ENCODE measurements at regions not wholly inside any gene's neighbourhood (a gene's known extent, or its start where the extent isn't known, plus 50 kb on each side); places are given as distances from the start of the nearest gene placed in this dataset.

DNA sequence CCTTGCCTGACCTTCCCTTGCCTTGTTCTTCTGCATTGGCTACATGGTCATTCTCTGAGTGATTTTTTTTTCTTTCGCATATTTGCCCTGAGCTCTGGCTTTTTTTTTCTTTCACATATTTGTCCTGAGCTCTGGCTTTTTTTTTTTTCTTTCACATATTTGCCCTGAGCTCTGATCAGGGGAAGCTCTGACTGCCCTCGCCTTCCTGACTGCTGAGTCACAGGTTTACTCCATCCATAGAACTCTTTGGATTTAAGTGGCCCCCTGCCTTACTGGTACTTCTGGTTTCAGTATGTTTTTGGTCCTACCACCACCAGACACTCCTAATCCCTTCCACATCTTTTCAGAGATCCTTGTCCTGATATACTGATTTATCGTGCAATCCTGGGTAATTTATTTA is 201.1 kb downstream of the OGFRL1 start:
- DNase-seq: no peak
- Mint-ChIP-seq H3K9me3 (peaks cover 0 to 1% (median 0%) of the 10 kb centered on the region in 7 donors), H3K27me3 (ENCODE audit: low read depth in 3 of 3) (peaks cover 0 to 4% (median 0%) of the 10 kb centered on the region in 3 donors), H3K36me3 (no peaks in the 10 kb centered on the region), H3K4me1 (no peaks in the 10 kb centered on the region), H3K27ac (no peak overlapping the region), H3K4me3 (no peak overlapping the region)
- H4K20me1 ChIP-seq (ENCODE audit: insufficient read depth, low read length): no peaks in the 10 kb centered on the region
- intact Hi-C loops (cut with micrococcal nuclease): no loop called here
- no peak overlapping the region for H2AFZ ChIP-seq (ENCODE audit: insufficient read depth, low read depth, low read length, poor library complexity, severe bottlenecking)
- no peak overlapping the region for H3K27ac ChIP-seq (ENCODE audit: low read depth in 1 of 2, low read length in 2 of 2)
- H3K36me3 ChIP-seq (replicated peaks in 1 of 2; ENCODE audit: control insufficient read depth in 1 of 2, insufficient read depth in 2 of 2, low read length in 2 of 2): no peaks in the 10 kb centered on the region
- H3K4me1 ChIP-seq (ENCODE audit: control insufficient read depth in 1 of 2, insufficient read depth in 2 of 2, low read length in 2 of 2): no peaks in the 10 kb centered on the region
- no peaks in the 10 kb centered on the region for H3K27me3 ChIP-seq (ENCODE audit: control insufficient read depth in 2 of 2, insufficient read depth in 2 of 2, low read length in 2 of 2)
- no peaks in the 10 kb centered on the region for H3K79me2 ChIP-seq (ENCODE audit: insufficient read depth, low read length)
- TF ChIP-seq, protein P1, sequence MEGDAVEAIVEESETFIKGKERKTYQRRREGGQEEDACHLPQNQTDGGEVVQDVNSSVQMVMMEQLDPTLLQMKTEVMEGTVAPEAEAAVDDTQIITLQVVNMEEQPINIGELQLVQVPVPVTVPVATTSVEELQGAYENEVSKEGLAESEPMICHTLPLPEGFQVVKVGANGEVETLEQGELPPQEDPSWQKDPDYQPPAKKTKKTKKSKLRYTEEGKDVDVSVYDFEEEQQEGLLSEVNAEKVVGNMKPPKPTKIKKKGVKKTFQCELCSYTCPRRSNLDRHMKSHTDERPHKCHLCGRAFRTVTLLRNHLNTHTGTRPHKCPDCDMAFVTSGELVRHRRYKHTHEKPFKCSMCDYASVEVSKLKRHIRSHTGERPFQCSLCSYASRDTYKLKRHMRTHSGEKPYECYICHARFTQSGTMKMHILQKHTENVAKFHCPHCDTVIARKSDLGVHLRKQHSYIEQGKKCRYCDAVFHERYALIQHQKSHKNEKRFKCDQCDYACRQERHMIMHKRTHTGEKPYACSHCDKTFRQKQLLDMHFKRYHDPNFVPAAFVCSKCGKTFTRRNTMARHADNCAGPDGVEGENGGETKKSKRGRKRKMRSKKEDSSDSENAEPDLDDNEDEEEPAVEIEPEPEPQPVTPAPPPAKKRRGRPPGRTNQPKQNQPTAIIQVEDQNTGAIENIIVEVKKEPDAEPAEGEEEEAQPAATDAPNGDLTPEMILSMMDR (IDR thresholded peaks at IDR 0.05): no peak
- no peak overlapping the region for H3K4me2 ChIP-seq (replicated peaks; ENCODE audit: extremely low read depth, low read length, poor library complexity, severe bottlenecking)
- H3K4me3 ChIP-seq (replicated peaks in 1 of 3; ENCODE audit: low read depth in 2 of 3, low read length in 3 of 3): no peak overlapping the region
- no peaks in the 10 kb centered on the region for H3K9me3 ChIP-seq (replicated peaks in 1 of 2; ENCODE audit: control insufficient read depth in 1 of 2, insufficient read depth in 1 of 2, low read length in 2 of 2)
- H3K9ac ChIP-seq (ENCODE audit: insufficient read depth, low read length, poor library complexity, severe bottlenecking): no peak overlapping the region
- WGBS (ENCODE audit: insufficient coverage): 11% methylated on average over 2 of the region's 3 CpGs

DNA sequence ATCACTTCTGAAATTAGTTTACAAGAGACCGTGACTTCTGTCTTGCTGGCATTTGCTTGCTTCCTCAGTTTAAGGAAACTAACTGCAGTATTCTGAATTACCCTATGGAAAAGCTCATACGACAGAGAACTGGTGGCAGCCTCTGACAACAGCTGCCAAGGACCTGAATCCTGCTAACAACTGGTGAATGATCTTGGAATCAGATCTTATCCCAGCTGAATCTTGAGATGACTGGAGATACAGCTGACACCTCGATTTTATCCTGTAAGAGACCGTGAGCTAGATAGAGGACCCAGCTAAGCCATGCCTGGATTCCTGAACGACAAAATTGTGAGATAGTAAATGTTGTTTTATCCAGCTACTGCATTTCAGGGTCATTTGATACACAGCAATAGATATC is 202.3 kb downstream of the OGFRL1 start:
- H3K27ac Mint-ChIP-seq: no peak overlapping the region
- peaks cover 0 to 4% (median 0%) of the 10 kb centered on the region in 3 donors for H3K27me3 Mint-ChIP-seq (ENCODE audit: low read depth in 3 of 3)
- TF ChIP-seq, protein P1 (IDR thresholded peaks at IDR 0.05): no peak

More for the DNA sequence above, 202.3 kb downstream of the OGFRL1 start:
- no peaks in the 10 kb centered on the region for H3K27me3 ChIP-seq (ENCODE audit: control insufficient read depth in 2 of 2, insufficient read depth in 2 of 2, low read length in 2 of 2)
- no peak overlapping the region for H3K27ac ChIP-seq (ENCODE audit: low read depth in 1 of 2, low read length in 2 of 2)
- no peaks in the 10 kb centered on the region for H3K36me3 ChIP-seq (replicated peaks in 1 of 2; ENCODE audit: control insufficient read depth in 1 of 2, insufficient read depth in 2 of 2, low read length in 2 of 2)
- H2AFZ ChIP-seq (ENCODE audit: insufficient read depth, low read depth, low read length, poor library complexity, severe bottlenecking): no peak overlapping the region
- no peak overlapping the region for H3K4me3 ChIP-seq (replicated peaks in 1 of 3; ENCODE audit: low read depth in 2 of 3, low read length in 3 of 3)
- DNase-seq: no peak
- no peak overlapping the region for H3K9ac ChIP-seq (ENCODE audit: insufficient read depth, low read length, poor library complexity, severe bottlenecking)
- no peaks in the 10 kb centered on the region for H3K79me2 ChIP-seq (ENCODE audit: insufficient read depth, low read length)
- H3K9me3 ChIP-seq (replicated peaks in 1 of 2; ENCODE audit: control insufficient read depth in 1 of 2, insufficient read depth in 1 of 2, low read length in 2 of 2): no peaks in the 10 kb centered on the region
- no peaks in the 10 kb centered on the region for H4K20me1 ChIP-seq (ENCODE audit: insufficient read depth, low read length)
- H3K4me2 ChIP-seq (replicated peaks; ENCODE audit: extremely low read depth, low read length, poor library complexity, severe bottlenecking): no peak overlapping the region
- 96% methylated on average over 3 of the region's 5 CpGs for WGBS (ENCODE audit: insufficient coverage)
- Mint-ChIP-seq H3K4me3 (no peak overlapping the region), H3K4me1 (peaks cover 5% of the 10 kb centered on the region), H3K9me3 (peaks cover 0 to 1% (median 0%) of the 10 kb centered on the region in 7 donors), H3K36me3 (no peaks in the 10 kb centered on the region)
- intact Hi-C loops (cut with micrococcal nuclease): no loop called here
- peaks cover 0 to 4% of the 10 kb centered on the region in 2 donors for H3K4me1 ChIP-seq (ENCODE audit: control insufficient read depth in 1 of 2, insufficient read depth in 2 of 2, low read length in 2 of 2)

Measured in CD14-positive monocyte (primary cell).